Jurkat, Clone E6-1 (cell line): ENCODE measurements at regions not wholly inside any gene's neighbourhood (a gene's known extent, or its start where the extent isn't known, plus 50 kb on each side); places are given as distances from the start of the nearest gene placed in this dataset.
"Not testable (repeated sequence)": the region's sequence is repeated elsewhere in the genome, so short reads cannot be mapped to it uniquely, and the experiment has no call there.

ENCODE experiments used
- DNase-seq: peaks from one replicate; pipeline ENCODE4 v3.0.0-alpha.2; 2011; ENCODE audit warnings: low read depth, low spot score
- H3K4me3 ChIP-seq: 2 replicates; pipeline ENCODE4 v1.5.1; 2011; ENCODE audit warnings: mild to moderate bottlenecking, low read length, control low read depth, moderate library complexity

- H3K4me3 ChIP-seq, result no peak overlapping the region
- DNase-seq, result no peak
Observed at GRCh38 chr6:56841751-56842150, 113.2 kb upstream of the BEND6 start.

- no peak overlapping the region for H3K4me3 ChIP-seq
- no peak for DNase-seq
Observed at GRCh38 chr6:56841381-56841749, 113.5 kb upstream of the BEND6 start.

GRCh38 chr6:56840467-56841380 is 114.2 kb upstream of the BEND6 start:
- no peak overlapping the region for H3K4me3 ChIP-seq
- no peak for DNase-seq

- no peak for DNase-seq
- no peak overlapping the region for H3K4me3 ChIP-seq
Observed at GRCh38 chr6:56839533-56840183, 115.2 kb upstream of the BEND6 start.

GRCh38 chr6:56838965-56839364 is 115.9 kb upstream of the BEND6 start:
- DNase-seq, result no peak

GRCh38 chr6:56838016-56838555 is 116.8 kb upstream of the BEND6 start:
- H3K4me3 ChIP-seq, result no peak overlapping the region
- no peak for DNase-seq

More at GRCh38 chr6:56838965-56839364, 115.9 kb upstream of the BEND6 start:
- H3K4me3 ChIP-seq, result no peak overlapping the region

GRCh38 chr6:56837322-56837894 is 117.5 kb upstream of the BEND6 start:
- no peak overlapping the region for H3K4me3 ChIP-seq
- no peak for DNase-seq

- no peak overlapping the region for H3K4me3 ChIP-seq
Observed at GRCh38 chr6:56835612-56836011, 119.3 kb upstream of the BEND6 start.

GRCh38 chr6:56833873-56834272 is 121.0 kb upstream of the BEND6 start:
- no peak overlapping the region for H3K4me3 ChIP-seq
- DNase-seq, result no peak

More at GRCh38 chr6:56835612-56836011, 119.3 kb upstream of the BEND6 start:
- no peak for DNase-seq

- no peak for DNase-seq
- no peak overlapping the region for H3K4me3 ChIP-seq
Observed at GRCh38 chr6:56833127-56833791, 121.6 kb upstream of the BEND6 start.

GRCh38 chr6:56832225-56832624 is 122.7 kb upstream of the BEND6 start:
- DNase-seq, result no peak
- H3K4me3 ChIP-seq, result no peak overlapping the region

GRCh38 chr6:56831334-56831733 is 123.6 kb upstream of the BEND6 start:
- no peak overlapping the region for H3K4me3 ChIP-seq

GRCh38 chr6:56827908-56828649 is 126.8 kb upstream of the BEND6 start:
- no peak for DNase-seq
- no peak overlapping the region for H3K4me3 ChIP-seq

More at GRCh38 chr6:56831334-56831733, 123.6 kb upstream of the BEND6 start:
- no peak for DNase-seq

- DNase-seq, H3K4me3 ChIP-seq: not testable (repeated sequence)
Observed at GRCh38 chr6:56824431-56824830, 130.5 kb upstream of the BEND6 start.

- no peak overlapping the region for H3K4me3 ChIP-seq
- DNase-seq, result no peak
Observed at GRCh38 chr6:56821005-56821432, 133.9 kb upstream of the BEND6 start.

GRCh38 chr6:56820060-56820459 is 134.8 kb upstream of the BEND6 start:
- no peak for DNase-seq
- H3K4me3 ChIP-seq, result no peak overlapping the region

GRCh38 chr6:56819604-56820003 is 135.3 kb upstream of the BEND6 start:
- H3K4me3 ChIP-seq, result no peak overlapping the region
- DNase-seq, result no peak

GRCh38 chr6:56816370-56816769 is 138.5 kb upstream of the BEND6 start:
- no peak overlapping the region for H3K4me3 ChIP-seq
- no peak for DNase-seq

GRCh38 chr6:56815436-56815835 is 139.5 kb upstream of the BEND6 start:
- DNase-seq, result no peak
- H3K4me3 ChIP-seq, result no peak overlapping the region
